GM10248 (cell line): ENCODE measurements at regions not wholly inside any gene's neighbourhood (a gene's known extent, or its start where the extent isn't known, plus 50 kb on each side); places are given as distances from the start of the nearest gene placed in this dataset.

ENCODE experiments used
- CTCF ChIA-PET: fragments of 300-600 bp; sonication (Branson Sonifier 250); formaldehyde crosslinking; extraction: SDS; loops from one replicate; lab custom pipeline; 2021; ENCODE audit warnings: antibody characterized with exemption; lab: Yijun Ruan, JAX
- POLR2A ChIA-PET: fragments of 350-650 bp; sonication (Branson Sonifier 250); formaldehyde crosslinking; extraction: SDS; loops from one replicate; lab custom pipeline; 2020; ENCODE audit warnings: antibody characterized with exemption; lab: Yijun Ruan, JAX
- DNase-seq: peaks from one replicate; pipeline ENCODE4 v3.0.0; 2012; ENCODE audit errors: extremely low spot score
- TF ChIP-seq, protein P1 (sequence below): IDR thresholded peaks from 2 replicates; pipeline ENCODE4 v1.5.1; 2012; ENCODE audit warnings: mild to moderate bottlenecking, low read depth; ENCODE audit errors: extremely low read depth, missing control alignments, control extremely low read depth

DNA sequence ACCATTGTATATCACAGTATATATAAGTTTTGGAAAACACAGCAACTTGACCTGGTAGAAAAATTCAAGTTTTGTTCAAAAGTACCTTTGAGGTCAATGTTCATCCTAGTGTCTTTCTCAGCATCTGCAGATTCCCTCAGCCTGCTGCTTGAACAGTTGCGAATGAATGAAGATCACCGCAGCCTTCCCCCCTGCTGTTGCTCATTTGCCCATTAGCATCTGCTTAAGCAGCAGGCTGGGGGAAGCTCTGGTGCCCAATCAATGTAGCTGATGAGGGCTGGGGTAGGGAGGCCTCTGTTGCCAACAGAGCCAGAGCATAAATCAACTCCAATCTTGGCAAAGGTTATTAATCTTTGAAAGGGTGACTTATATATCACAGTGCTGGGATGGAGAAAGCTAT lies 586.5 kb upstream of the PTPRD start:
- ChIA-PET CTCF (no interaction called here), POLR2A (no interaction called here)
- DNase-seq, result no peak
- TF ChIP-seq, protein P1, sequence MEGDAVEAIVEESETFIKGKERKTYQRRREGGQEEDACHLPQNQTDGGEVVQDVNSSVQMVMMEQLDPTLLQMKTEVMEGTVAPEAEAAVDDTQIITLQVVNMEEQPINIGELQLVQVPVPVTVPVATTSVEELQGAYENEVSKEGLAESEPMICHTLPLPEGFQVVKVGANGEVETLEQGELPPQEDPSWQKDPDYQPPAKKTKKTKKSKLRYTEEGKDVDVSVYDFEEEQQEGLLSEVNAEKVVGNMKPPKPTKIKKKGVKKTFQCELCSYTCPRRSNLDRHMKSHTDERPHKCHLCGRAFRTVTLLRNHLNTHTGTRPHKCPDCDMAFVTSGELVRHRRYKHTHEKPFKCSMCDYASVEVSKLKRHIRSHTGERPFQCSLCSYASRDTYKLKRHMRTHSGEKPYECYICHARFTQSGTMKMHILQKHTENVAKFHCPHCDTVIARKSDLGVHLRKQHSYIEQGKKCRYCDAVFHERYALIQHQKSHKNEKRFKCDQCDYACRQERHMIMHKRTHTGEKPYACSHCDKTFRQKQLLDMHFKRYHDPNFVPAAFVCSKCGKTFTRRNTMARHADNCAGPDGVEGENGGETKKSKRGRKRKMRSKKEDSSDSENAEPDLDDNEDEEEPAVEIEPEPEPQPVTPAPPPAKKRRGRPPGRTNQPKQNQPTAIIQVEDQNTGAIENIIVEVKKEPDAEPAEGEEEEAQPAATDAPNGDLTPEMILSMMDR, result no peak

DNA sequence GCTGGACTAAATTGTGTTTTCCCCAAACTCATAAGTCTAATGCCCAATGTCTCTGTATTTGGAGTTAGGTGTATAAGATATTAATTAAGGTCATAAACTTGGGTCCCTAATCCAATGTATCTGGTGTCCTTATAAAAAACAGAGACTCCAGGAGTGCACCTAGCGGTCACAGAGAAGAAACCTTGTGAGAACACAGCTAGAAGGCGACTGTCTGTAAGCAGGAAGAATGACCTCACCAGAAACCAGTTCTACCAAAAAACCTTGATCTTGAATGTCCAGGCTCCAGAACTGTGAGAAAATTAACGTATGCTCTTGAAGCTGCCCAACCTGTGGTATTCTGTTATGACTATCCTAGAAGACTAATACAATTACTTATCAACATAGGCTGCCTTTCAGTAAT lies 591.7 kb upstream of the PTPRD start:
- POLR2A ChIA-PET, result no interaction called here
- DNase-seq, result no peak
- TF ChIP-seq, protein P1, result no peak
- CTCF ChIA-PET, result interaction anchor here (1.4 kb wide), 1 partner anchor 20 kb away, joined by 4 read pairs; no protein-coding TSS in a partner anchor

- ChIA-PET CTCF (interaction anchor here (0.7 to 1.2 kb wide), 2 partner anchors 26 to 121 kb away, joined by 3 read pairs; no protein-coding TSS in a partner anchor), POLR2A (no interaction called here)
These were observed 594.1 kb upstream of the PTPRD start for GRCh38 chr9:11206925-11207324.

GRCh38 chr9:11233696-11234095 lies 620.9 kb upstream of the PTPRD start:
- TF ChIP-seq, protein P1, result no peak
- ChIA-PET POLR2A (no interaction called here), CTCF (interaction anchor here (1.0 to 1.2 kb wide), 3 partner anchors 8 to 69 kb away, joined by 3 read pairs; no protein-coding TSS in a partner anchor)
- no peak for DNase-seq

More at GRCh38 chr9:11206925-11207324, 594.1 kb upstream of the PTPRD start:
- no peak for DNase-seq
- TF ChIP-seq, protein P1, result no peak

GRCh38 chr9:11235061-11235460 lies 622.3 kb upstream of the PTPRD start:
- TF ChIP-seq, protein P1, result no peak
- POLR2A ChIA-PET, result no interaction called here
- CTCF ChIA-PET, result no interaction called here
- DNase-seq, result no peak

GRCh38 chr9:11241779-11242178 lies 629.0 kb upstream of the PTPRD start:
- TF ChIP-seq, protein P1, result no peak
- CTCF ChIA-PET, result interaction anchor here (1.0 kb wide), 1 partner anchor 9 kb away, joined by 3 read pairs; no protein-coding TSS in a partner anchor
- POLR2A ChIA-PET, result no interaction called here
- no peak for DNase-seq
